ENCODE measurements at regions not wholly inside any gene's neighbourhood (a gene's known extent, or its start where the extent isn't known, plus 50 kb on each side); places are given as distances from the start of the nearest gene placed in this dataset.
"Not testable (repeated sequence)": the region's sequence is repeated elsewhere in the genome, so short reads cannot be mapped to it uniquely, and the experiment has no call there.

- DNase-seq (ENCODE audit: insufficient read length, low spot score) (no peak), FAIRE-seq (no peak)
- no peak for TF ChIP-seq POLR2A (IDR thresholded peaks at IDR 0.05; ENCODE audit: low read depth, low read length)
Measured at GRCh38 chr1:88474555-88475304, 209.3 kb upstream of the PKN2 start.

- FAIRE-seq = no peak
- no peak for TF ChIP-seq POLR2A (IDR thresholded peaks at IDR 0.05; ENCODE audit: low read depth, low read length)
- no peak for DNase-seq (ENCODE audit: insufficient read length, low spot score)
Measured at GRCh38 chr1:88484881-88485280, 199.2 kb upstream of the PKN2 start.

GRCh38 chr1:88488237-88488636 lies 195.8 kb upstream of the PKN2 start:
- no peak for DNase-seq (ENCODE audit: insufficient read length, low spot score)
- TF ChIP-seq POLR2A (IDR thresholded peaks at IDR 0.05; ENCODE audit: low read depth, low read length) = no peak
- FAIRE-seq = no peak

GRCh38 chr1:88490676-88491075 lies 193.4 kb upstream of the PKN2 start:
- DNase-seq (ENCODE audit: insufficient read length, low spot score) (no peak), FAIRE-seq (no peak)
- no peak for TF ChIP-seq POLR2A (IDR thresholded peaks at IDR 0.05; ENCODE audit: low read depth, low read length)

GRCh38 chr1:88499671-88500070 lies 184.4 kb upstream of the PKN2 start:
- TF ChIP-seq POLR2A (IDR thresholded peaks at IDR 0.05; ENCODE audit: low read depth, low read length) = no peak
- no peak for FAIRE-seq
- DNase-seq (ENCODE audit: insufficient read length, low spot score) = no peak

- DNase-seq (ENCODE audit: insufficient read length, low spot score) (no peak), FAIRE-seq (no peak)
- no peak for TF ChIP-seq POLR2A (IDR thresholded peaks at IDR 0.05; ENCODE audit: low read depth, low read length)
Measured at GRCh38 chr1:88502886-88503285, 181.2 kb upstream of the PKN2 start.

- no peak for DNase-seq (ENCODE audit: insufficient read length, low spot score)
- no peak for FAIRE-seq
- no peak for TF ChIP-seq POLR2A (IDR thresholded peaks at IDR 0.05; ENCODE audit: low read depth, low read length)
Measured at GRCh38 chr1:88503646-88504045, 180.4 kb upstream of the PKN2 start.

GRCh38 chr1:88504601-88505000 lies 179.5 kb upstream of the PKN2 start:
- no peak for TF ChIP-seq POLR2A (IDR thresholded peaks at IDR 0.05; ENCODE audit: low read depth, low read length)
- no peak for FAIRE-seq
- no peak for DNase-seq (ENCODE audit: insufficient read length, low spot score)

- FAIRE-seq (no peak), DNase-seq (ENCODE audit: insufficient read length, low spot score) (no peak)
- no peak for TF ChIP-seq POLR2A (IDR thresholded peaks at IDR 0.05; ENCODE audit: low read depth, low read length)
Measured at GRCh38 chr1:88509379-88509778, 174.7 kb upstream of the PKN2 start.

GRCh38 chr1:88514544-88515060 lies 169.5 kb upstream of the PKN2 start:
- no peak for DNase-seq (ENCODE audit: insufficient read length, low spot score)
- no peak for FAIRE-seq
- no peak for TF ChIP-seq POLR2A (IDR thresholded peaks at IDR 0.05; ENCODE audit: low read depth, low read length)

- FAIRE-seq = not testable (repeated sequence)
Measured at GRCh38 chr1:88517499-88517898, 166.6 kb upstream of the PKN2 start.

GRCh38 chr1:88519156-88519555 lies 164.9 kb upstream of the PKN2 start:
- TF ChIP-seq POLR2A (IDR thresholded peaks at IDR 0.05; ENCODE audit: low read depth, low read length) = no peak
- FAIRE-seq (no peak), DNase-seq (ENCODE audit: insufficient read length, low spot score) (no peak)

More at GRCh38 chr1:88517499-88517898, 166.6 kb upstream of the PKN2 start:
- not testable (repeated sequence) for DNase-seq (ENCODE audit: insufficient read length, low spot score)

GRCh38 chr1:88523854-88524528 lies 160.1 kb upstream of the PKN2 start:
- DNase-seq (ENCODE audit: insufficient read length, low spot score) (no peak), FAIRE-seq (no peak)
- TF ChIP-seq POLR2A (IDR thresholded peaks at IDR 0.05; ENCODE audit: low read depth, low read length) = no peak

- TF ChIP-seq POLR2A (IDR thresholded peaks at IDR 0.05; ENCODE audit: low read depth, low read length) = no peak
- no peak for DNase-seq (ENCODE audit: insufficient read length, low spot score)
- no peak for FAIRE-seq
Measured at GRCh38 chr1:88526456-88526855, 157.6 kb upstream of the PKN2 start.

GRCh38 chr1:88528792-88529191 lies 155.3 kb upstream of the PKN2 start:
- no peak for FAIRE-seq
- no peak for TF ChIP-seq POLR2A (IDR thresholded peaks at IDR 0.05; ENCODE audit: low read depth, low read length)
- DNase-seq (ENCODE audit: insufficient read length, low spot score) = no peak
